NCI-H2107 (cell line): ENCODE measurements at regions not wholly inside any gene's neighbourhood (a gene's known extent, or its start where the extent isn't known, plus 50 kb on each side); places are given as distances from the start of the nearest gene placed in this dataset.
"Not testable (repeated sequence)": the region's sequence is repeated elsewhere in the genome, so short reads cannot be mapped to it uniquely, and the experiment has no call there.

Experiments
- DNase-seq: peaks from one replicate; lab custom pipeline; 2025; lab: John Stamatoyannopoulos, UW

- not testable (repeated sequence) for DNase-seq
These were observed 180.0 kb downstream of the RTP5 start for GRCh38 chr2:242049492-242049891.

GRCh38 chr2:242051463-242051862 is 181.9 kb downstream of the RTP5 start:
- no peak for DNase-seq

- DNase-seq, result no peak
These were observed 182.9 kb downstream of the RTP5 start for GRCh38 chr2:242052421-242052820.

GRCh38 chr2:242053921-242054320 is 184.4 kb downstream of the RTP5 start:
- no peak for DNase-seq

- no peak for DNase-seq
These were observed 184.9 kb downstream of the RTP5 start for GRCh38 chr2:242054406-242054805.

GRCh38 chr2:242054881-242055801 is 185.6 kb downstream of the RTP5 start:
- DNase-seq, result no peak

- DNase-seq, result no peak
These were observed 186.5 kb downstream of the RTP5 start for GRCh38 chr2:242056026-242056425.

- no peak for DNase-seq
These were observed 187.3 kb downstream of the RTP5 start for GRCh38 chr2:242056785-242057184.

- no peak for DNase-seq
These were observed 188.0 kb downstream of the RTP5 start for GRCh38 chr2:242057379-242058040.

- no peak for DNase-seq
These were observed 188.7 kb downstream of the RTP5 start for GRCh38 chr2:242058116-242058680.

GRCh38 chr2:242059566-242059965 is 190.0 kb downstream of the RTP5 start:
- DNase-seq, result no peak

- no peak for DNase-seq
These were observed 190.8 kb downstream of the RTP5 start for GRCh38 chr2:242060212-242060835.

GRCh38 chr2:242061930-242062329 is 192.4 kb downstream of the RTP5 start:
- DNase-seq, result not testable (repeated sequence)

GRCh38 chr2:242063436-242063835 is 193.9 kb downstream of the RTP5 start:
- DNase-seq, result no peak

GRCh38 chr2:242063850-242064249 is 194.3 kb downstream of the RTP5 start:
- DNase-seq, result no peak

GRCh38 chr2:242064364-242065250 is 195.1 kb downstream of the RTP5 start:
- DNase-seq, result no peak

GRCh38 chr2:242065426-242065825 is 195.9 kb downstream of the RTP5 start:
- no peak for DNase-seq

GRCh38 chr2:242069018-242069417 is 199.5 kb downstream of the RTP5 start:
- no peak for DNase-seq

- DNase-seq, result not testable (repeated sequence)
These were observed 200.4 kb downstream of the RTP5 start for GRCh38 chr2:242069938-242070395.

- DNase-seq, result not testable (repeated sequence)
These were observed 201.2 kb downstream of the RTP5 start for GRCh38 chr2:242070726-242071125.

GRCh38 chr2:242071377-242071776 is 201.8 kb downstream of the RTP5 start:
- not testable (repeated sequence) for DNase-seq
